ENCODE measurements at regions not wholly inside any gene's neighbourhood (a gene's known extent, or its start where the extent isn't known, plus 50 kb on each side); places are given as distances from the start of the nearest gene placed in this dataset.

- no peak for DNase-seq
- intact Hi-C loops (cut with DNase I), result no loop called here
- Histone ChIP-seq H3K36me3 (no peaks in the 10 kb centered on the region), H3K4me3 (no peak overlapping the region), H3K27ac (no peak overlapping the region), H3K4me1 (peaks cover 0 to 6% (median 0%) of the 10 kb centered on the region in 12 donors), H3K27me3 (no peaks in the 10 kb centered on the region), H3K9me3 (no peaks in the 10 kb centered on the region)
- no peak for TF ChIP-seq POLR2A (IDR thresholded peaks at IDR 0.05)
- TF ChIP-seq, protein P1, sequence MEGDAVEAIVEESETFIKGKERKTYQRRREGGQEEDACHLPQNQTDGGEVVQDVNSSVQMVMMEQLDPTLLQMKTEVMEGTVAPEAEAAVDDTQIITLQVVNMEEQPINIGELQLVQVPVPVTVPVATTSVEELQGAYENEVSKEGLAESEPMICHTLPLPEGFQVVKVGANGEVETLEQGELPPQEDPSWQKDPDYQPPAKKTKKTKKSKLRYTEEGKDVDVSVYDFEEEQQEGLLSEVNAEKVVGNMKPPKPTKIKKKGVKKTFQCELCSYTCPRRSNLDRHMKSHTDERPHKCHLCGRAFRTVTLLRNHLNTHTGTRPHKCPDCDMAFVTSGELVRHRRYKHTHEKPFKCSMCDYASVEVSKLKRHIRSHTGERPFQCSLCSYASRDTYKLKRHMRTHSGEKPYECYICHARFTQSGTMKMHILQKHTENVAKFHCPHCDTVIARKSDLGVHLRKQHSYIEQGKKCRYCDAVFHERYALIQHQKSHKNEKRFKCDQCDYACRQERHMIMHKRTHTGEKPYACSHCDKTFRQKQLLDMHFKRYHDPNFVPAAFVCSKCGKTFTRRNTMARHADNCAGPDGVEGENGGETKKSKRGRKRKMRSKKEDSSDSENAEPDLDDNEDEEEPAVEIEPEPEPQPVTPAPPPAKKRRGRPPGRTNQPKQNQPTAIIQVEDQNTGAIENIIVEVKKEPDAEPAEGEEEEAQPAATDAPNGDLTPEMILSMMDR (IDR thresholded peaks at IDR 0.05), result no peak
- no peak for ATAC-seq
Observed at GRCh38 chr2:150051004-150051403, 436.5 kb downstream of the RND3 start.

DNA sequence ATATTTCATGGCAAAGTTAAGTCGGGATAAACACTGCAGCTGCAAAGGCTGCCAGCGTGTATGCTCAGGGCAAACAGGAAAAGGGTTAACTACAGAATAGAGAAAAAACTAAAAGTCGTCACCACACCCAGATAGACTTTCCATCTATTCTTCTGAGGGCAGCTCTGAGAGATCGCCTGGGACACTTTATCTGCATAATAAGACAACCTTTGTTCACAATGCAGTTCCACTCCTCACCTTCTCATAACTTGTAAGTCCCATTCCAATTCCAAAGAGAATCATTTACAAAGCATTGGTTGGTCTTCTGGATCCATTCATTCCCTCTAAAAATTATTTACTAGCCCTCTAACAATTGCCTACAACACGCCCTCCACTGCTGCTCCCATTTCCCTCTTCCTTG is 437.4 kb downstream of the RND3 start:
- H3K9me3 ChIP-seq, result no peaks in the 10 kb centered on the region
- intact Hi-C loops (cut with DNase I), result no loop called here
- no peak overlapping the region for H3K27ac ChIP-seq
- DNase-seq, result no peak
- TF ChIP-seq POLR2A (IDR thresholded peaks at IDR 0.05), result no peak
- TF ChIP-seq, protein P1 (IDR thresholded peaks at IDR 0.05), result no peak
- no peak overlapping the region for H3K4me3 ChIP-seq
- H3K36me3 ChIP-seq, result no peaks in the 10 kb centered on the region
- peaks cover 0 to 6% (median 0%) of the 10 kb centered on the region in 12 donors for H3K4me1 ChIP-seq
- 59 to 71% (median 64%) methylated on average over 5 of the region's 5 CpGs for WGBS, 4 donors
- no peaks in the 10 kb centered on the region for H3K27me3 ChIP-seq
- no peak for ATAC-seq

GRCh38 chr2:150047620-150048222 is 439.7 kb downstream of the RND3 start:
- peaks cover 0 to 6% (median 0%) of the 10 kb centered on the region in 12 donors for H3K4me1 ChIP-seq
- no peaks in the 10 kb centered on the region for H3K9me3 ChIP-seq
- H3K27ac ChIP-seq, result no peak overlapping the region
- intact Hi-C loops (cut with DNase I), result no loop called here
- ATAC-seq, result no peak
- no peaks in the 10 kb centered on the region for H3K27me3 ChIP-seq
- no peak for DNase-seq
- H3K36me3 ChIP-seq, result no peaks in the 10 kb centered on the region
- no peak overlapping the region for H3K4me3 ChIP-seq
- TF ChIP-seq POLR2A (IDR thresholded peaks at IDR 0.05), result no peak
- 80 to 91% (median 88%) methylated on average over 2 of the region's 2 CpGs for WGBS, 4 donors

- DNase-seq (no peak), ATAC-seq (no peak)
- H3K36me3 ChIP-seq, result no peaks in the 10 kb centered on the region
- H3K4me3 ChIP-seq, result peak overlapping the region in 4 of 12 donors; percentile 2 to 33 (median 22)
- H3K4me1 ChIP-seq, result peaks cover 0 to 6% (median 0%) of the 10 kb centered on the region in 12 donors
- WGBS, 4 donors, result 73 to 80% (median 78%) methylated on average over 4 of the region's 4 CpGs
- intact Hi-C loops (cut with DNase I), result no loop called here
- no peaks in the 10 kb centered on the region for H3K27me3 ChIP-seq
- no peak overlapping the region for H3K27ac ChIP-seq
- TF ChIP-seq POLR2A (IDR thresholded peaks at IDR 0.05), result no peak
- TF ChIP-seq, protein P1 (IDR thresholded peaks at IDR 0.05), result no peak
- no peaks in the 10 kb centered on the region for H3K9me3 ChIP-seq
Observed at GRCh38 chr2:150046810-150047209, 440.7 kb downstream of the RND3 start.

DNA sequence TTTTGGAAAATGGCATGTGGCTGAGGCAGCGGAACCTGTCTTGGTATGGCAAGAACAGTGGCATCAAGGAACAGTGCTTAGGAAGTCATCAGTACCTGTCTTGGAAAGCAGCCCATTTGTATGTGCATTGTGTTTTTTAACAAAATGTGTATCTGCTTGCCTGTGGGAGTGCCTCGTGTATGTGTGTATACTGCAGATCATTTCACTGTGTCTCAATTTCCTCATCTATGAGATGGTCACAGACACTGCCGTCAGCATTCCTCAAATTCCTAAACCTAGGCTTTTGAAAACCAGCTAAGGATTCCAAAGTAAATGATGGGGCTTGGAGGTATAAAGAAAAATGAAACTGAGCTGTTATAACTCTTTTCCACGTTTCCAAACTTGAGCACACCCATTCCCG is 441.3 kb downstream of the RND3 start:
- H3K4me3 ChIP-seq, result peak overlapping the region in 4 of 12 donors; percentile 2 to 33 (median 22)

More for the DNA sequence above, 441.3 kb downstream of the RND3 start:
- no peak for TF ChIP-seq POLR2A (IDR thresholded peaks at IDR 0.05)
- TF ChIP-seq, protein P1 (IDR thresholded peaks at IDR 0.05), result no peak
- intact Hi-C loops (cut with DNase I), result no loop called here
- no peaks in the 10 kb centered on the region for H3K36me3 ChIP-seq
- no peak for DNase-seq
- H3K4me1 ChIP-seq, result peaks cover 0 to 6% (median 0%) of the 10 kb centered on the region in 12 donors
- no peak for ATAC-seq
- H3K27ac ChIP-seq, result no peak overlapping the region
- H3K9me3 ChIP-seq, result no peaks in the 10 kb centered on the region
- no peaks in the 10 kb centered on the region for H3K27me3 ChIP-seq
- 68 to 78% (median 75%) methylated on average over 5 of the region's 5 CpGs for whole genome bisulfite sequencing, 4 donors
